ENCODE measurements at regions not wholly inside any gene's neighbourhood (a gene's known extent, or its start where the extent isn't known, plus 50 kb on each side); places are given as distances from the start of the nearest gene placed in this dataset.

DNA sequence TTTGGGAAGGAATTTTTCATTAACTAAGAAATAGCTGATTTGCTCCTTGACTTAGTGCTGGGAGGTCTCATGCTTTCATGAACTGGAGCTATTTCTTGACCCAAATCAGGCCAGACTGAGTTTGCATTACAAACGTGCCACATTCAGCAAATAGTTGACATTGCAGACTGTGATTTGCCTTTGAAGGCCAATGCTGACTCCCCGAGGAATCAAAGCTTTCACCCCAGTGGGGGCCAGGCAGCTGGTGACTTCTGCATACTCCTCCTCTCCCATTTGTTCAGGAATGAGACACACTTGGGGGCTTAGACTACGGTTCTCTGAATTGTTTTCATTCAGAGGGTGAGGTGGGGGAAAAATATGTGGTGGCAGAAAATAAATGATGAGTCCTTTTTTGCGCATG lies 111.0 kb upstream of the JAZF1 start:
- no peaks in the 10 kb centered on the region for H3K36me3 ChIP-seq (replicated peaks in 1 of 2; ENCODE audit: control insufficient read depth in 1 of 2, insufficient read depth in 2 of 2, low read length in 1 of 2)
- H3K9me3 ChIP-seq: no peaks in the 10 kb centered on the region
- no peak overlapping the region for H3K4me3 ChIP-seq (ENCODE audit: low read depth in 2 of 2, low read length in 1 of 2)
- no peak for TF ChIP-seq RCOR1 (IDR thresholded peaks at IDR 0.05; ENCODE audit: low read length)
- no peak for TF ChIP-seq FOSL2 (IDR thresholded peaks at IDR 0.05; ENCODE audit: borderline replicate concordance, low read depth)
- no peak for TF ChIP-seq RAD21 (IDR thresholded peaks at IDR 0.05; ENCODE audit: low read length)
- no peak for TF ChIP-seq YY1 (IDR thresholded peaks at IDR 0.05; ENCODE audit: low read depth)
- no peak for TF ChIP-seq JUND (IDR thresholded peaks at IDR 0.05)
- no peak for TF ChIP-seq MEF2A (IDR thresholded peaks at IDR 0.05; ENCODE audit: borderline replicate concordance, low read depth)
- H3K9me2 ChIP-seq: no peaks in the 10 kb centered on the region
- WGBS (ENCODE audit: low lambda C conversion rate): 54% methylated on average over 4 of the region's 4 CpGs
- CTCF ChIA-PET: interaction anchor here (0.6 to 1.4 kb wide), 10 partner anchors 12 to 612 kb away, joined by 3 to 4 read pairs (median 3); no protein-coding TSS in a partner anchor
- H3K4me1 ChIP-seq (ENCODE audit: control insufficient read depth in 1 of 2, insufficient read depth in 2 of 2, low read depth in 1 of 2, low read length in 1 of 2): no peaks in the 10 kb centered on the region
- H3K27me3 ChIP-seq (ENCODE audit: insufficient read depth): peaks cover 4% of the 10 kb centered on the region; the same call in 1 of the 2 replicates
- H3K79me2 ChIP-seq (ENCODE audit: insufficient read depth): no peaks in the 10 kb centered on the region
- no peak overlapping the region for H3K27ac ChIP-seq (ENCODE audit: low read depth in 2 of 2, low read length in 1 of 2)
- H2AFZ ChIP-seq (ENCODE audit: low read depth): no peak overlapping the region
- H3K4me2 ChIP-seq: no peak overlapping the region
- DNase-seq: no peak
- POLR2A ChIA-PET: no interaction called here
- H3K9ac ChIP-seq: no peak overlapping the region
- H4K20me1 ChIP-seq (ENCODE audit: insufficient read depth): no peaks in the 10 kb centered on the region
- H3F3A ChIP-seq (replicated peaks; ENCODE audit: insufficient read depth): no peaks in the 10 kb centered on the region

DNA sequence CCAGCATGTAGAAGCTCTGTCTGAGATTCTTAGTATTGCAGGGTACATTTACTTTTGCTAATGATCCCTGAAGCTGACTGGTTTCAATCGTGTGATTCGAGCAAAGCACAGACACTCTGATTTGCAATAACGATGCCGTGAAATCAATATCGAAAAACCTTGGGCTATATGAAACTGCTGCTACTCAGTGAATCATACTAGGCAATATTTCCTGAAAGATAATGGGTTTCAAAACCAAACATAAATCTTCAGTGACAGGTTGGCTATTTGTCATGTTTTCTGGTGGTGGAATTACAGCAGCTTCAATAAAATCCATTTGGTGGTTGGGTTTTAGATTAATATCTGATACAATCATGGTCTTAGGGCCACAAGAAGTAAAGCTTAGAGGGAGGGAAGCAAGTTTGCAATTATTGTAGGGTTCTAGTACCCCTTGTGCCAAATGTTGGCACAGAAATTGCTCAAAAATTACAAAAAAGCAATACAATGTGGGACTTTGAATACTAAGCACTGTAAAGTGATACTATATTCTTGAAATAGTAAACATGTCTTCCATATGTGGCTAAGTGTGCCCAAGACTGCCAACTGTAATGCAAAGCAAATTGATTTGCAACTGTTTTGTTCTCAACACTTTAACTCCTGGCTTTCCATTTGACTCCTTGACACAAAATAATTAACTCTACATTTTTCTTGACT lies 112.4 kb upstream of the JAZF1 start:
- WGBS (ENCODE audit: low lambda C conversion rate): 76% methylated on average over 5 of the region's 5 CpGs
- CTCF ChIA-PET: interaction anchor here (0.6 to 1.3 kb wide), 4 partner anchors 9 to 71 kb away, joined by 3 read pairs; no protein-coding TSS in a partner anchor

More for the DNA sequence above, 112.4 kb upstream of the JAZF1 start:
- H4K20me1 ChIP-seq (ENCODE audit: insufficient read depth): no peaks in the 10 kb centered on the region
- POLR2A ChIA-PET: no interaction called here
- no peak overlapping the region for H3K4me3 ChIP-seq (ENCODE audit: low read depth in 2 of 2, low read length in 1 of 2)
- H3K36me3 ChIP-seq (replicated peaks in 1 of 2; ENCODE audit: control insufficient read depth in 1 of 2, insufficient read depth in 2 of 2, low read length in 1 of 2): no peaks in the 10 kb centered on the region
- H3K4me1 ChIP-seq (ENCODE audit: control insufficient read depth in 1 of 2, insufficient read depth in 2 of 2, low read depth in 1 of 2, low read length in 1 of 2): no peaks in the 10 kb centered on the region
- H3K9me3 ChIP-seq: no peaks in the 10 kb centered on the region
- no peak overlapping the region for H3K4me2 ChIP-seq
- DNase-seq: no peak
- H3K27me3 ChIP-seq (ENCODE audit: insufficient read depth): no peaks in the 10 kb centered on the region; the same call in 1 of the 2 replicates
- H2AFZ ChIP-seq (ENCODE audit: low read depth): no peak overlapping the region
- H3K27ac ChIP-seq (ENCODE audit: low read depth in 2 of 2, low read length in 1 of 2): no peak overlapping the region
- H3K9me2 ChIP-seq: no peaks in the 10 kb centered on the region
- no peaks in the 10 kb centered on the region for H3F3A ChIP-seq (replicated peaks; ENCODE audit: insufficient read depth)
- no peaks in the 10 kb centered on the region for H3K79me2 ChIP-seq (ENCODE audit: insufficient read depth)
- H3K9ac ChIP-seq: no peak overlapping the region
- TF ChIP-seq EP300 (IDR thresholded peaks at IDR 0.05; ENCODE audit: borderline replicate concordance in 1 of 2, low read depth in 1 of 2, low read length in 1 of 2) (0 out of 4 replicates have a peak, but pooled peaks of 1 of the 2 experiments have one; percentile 35), JUND (IDR thresholded peaks at IDR 0.05) (0 out of 2 replicates have a peak, but pooled peaks have one; percentile 24), NFIC (IDR thresholded peaks at IDR 0.05; ENCODE audit: borderline replicate concordance) (no peak), RAD21 (IDR thresholded peaks at IDR 0.05; ENCODE audit: low read length) (no peak), EZH2phosphoT487 (IDR thresholded peaks at IDR 0.05; ENCODE audit: borderline replicate concordance, low read depth) (no peak), RXRA (IDR thresholded peaks at IDR 0.05; ENCODE audit: borderline replicate concordance, low read depth) (no peak), TCF12 (IDR thresholded peaks at IDR 0.05) (no peak), TEAD4 (IDR thresholded peaks at IDR 0.05; ENCODE audit: borderline replicate concordance, insufficient read depth) (no peak), FOSL2 (IDR thresholded peaks at IDR 0.05; ENCODE audit: borderline replicate concordance, low read depth) (peak; percentile 2; the same call in 1 of the 2 replicates)
- TF ChIP-seq, protein P1, sequence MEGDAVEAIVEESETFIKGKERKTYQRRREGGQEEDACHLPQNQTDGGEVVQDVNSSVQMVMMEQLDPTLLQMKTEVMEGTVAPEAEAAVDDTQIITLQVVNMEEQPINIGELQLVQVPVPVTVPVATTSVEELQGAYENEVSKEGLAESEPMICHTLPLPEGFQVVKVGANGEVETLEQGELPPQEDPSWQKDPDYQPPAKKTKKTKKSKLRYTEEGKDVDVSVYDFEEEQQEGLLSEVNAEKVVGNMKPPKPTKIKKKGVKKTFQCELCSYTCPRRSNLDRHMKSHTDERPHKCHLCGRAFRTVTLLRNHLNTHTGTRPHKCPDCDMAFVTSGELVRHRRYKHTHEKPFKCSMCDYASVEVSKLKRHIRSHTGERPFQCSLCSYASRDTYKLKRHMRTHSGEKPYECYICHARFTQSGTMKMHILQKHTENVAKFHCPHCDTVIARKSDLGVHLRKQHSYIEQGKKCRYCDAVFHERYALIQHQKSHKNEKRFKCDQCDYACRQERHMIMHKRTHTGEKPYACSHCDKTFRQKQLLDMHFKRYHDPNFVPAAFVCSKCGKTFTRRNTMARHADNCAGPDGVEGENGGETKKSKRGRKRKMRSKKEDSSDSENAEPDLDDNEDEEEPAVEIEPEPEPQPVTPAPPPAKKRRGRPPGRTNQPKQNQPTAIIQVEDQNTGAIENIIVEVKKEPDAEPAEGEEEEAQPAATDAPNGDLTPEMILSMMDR (IDR thresholded peaks at IDR 0.05): no peak
- TF ChIP-seq, protein P2, sequence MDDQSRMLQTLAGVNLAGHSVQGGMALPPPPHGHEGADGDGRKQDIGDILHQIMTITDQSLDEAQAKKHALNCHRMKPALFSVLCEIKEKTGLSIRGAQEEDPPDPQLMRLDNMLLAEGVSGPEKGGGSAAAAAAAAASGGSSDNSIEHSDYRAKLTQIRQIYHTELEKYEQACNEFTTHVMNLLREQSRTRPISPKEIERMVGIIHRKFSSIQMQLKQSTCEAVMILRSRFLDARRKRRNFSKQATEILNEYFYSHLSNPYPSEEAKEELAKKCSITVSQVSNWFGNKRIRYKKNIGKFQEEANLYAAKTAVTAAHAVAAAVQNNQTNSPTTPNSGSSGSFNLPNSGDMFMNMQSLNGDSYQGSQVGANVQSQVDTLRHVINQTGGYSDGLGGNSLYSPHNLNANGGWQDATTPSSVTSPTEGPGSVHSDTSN (IDR thresholded peaks at IDR 0.05): peak; percentile 83

All from SK-N-SH (cell line).